K562 (cell line): ENCODE measurements at regions not wholly inside any gene's neighbourhood (a gene's known extent, or its start where the extent isn't known, plus 50 kb on each side); places are given as distances from the start of the nearest gene placed in this dataset.

ENCODE experiments used
- ATAC-seq: fragments of 200-7000 bp; cut with Tn5 transposase; 3 replicates; pipeline ENCODE4 v1.9.1; 2020; ENCODE audit warnings: moderate library complexity
- BruUV-seq: library from RNA; stranded (reverse); fragments of 400-500 nt; replicated peaks from 2 replicates; lab custom pipeline; 2021; lab: Mats Ljungman, UMichigan
- CTCF ChIA-PET: fragments of 300-600 bp; formaldehyde crosslinking; extraction: SDS; loops from one replicate; lab custom pipeline; 2021; ENCODE audit warnings: low intra/inter-chr PET ratio; lab: Yijun Ruan, JAX
- POLR2A ChIA-PET: fragments of 300-600, 350-650 bp; sonication (Branson Sonifier 250); formaldehyde crosslinking; extraction: SDS; loops from one replicate; lab custom pipeline; 2021; ENCODE audit warnings: antibody characterized with exemption, inconsistent platforms; lab: Yijun Ruan, JAX
- DNase-seq, 4 experiments: peaks; one replicate each; pipeline versions ENCODE4 v3.0.0 to v3.0.0-alpha.2; 2011 to 2018; ENCODE audit warnings: low spot score in 3 of 4, mixed read lengths in 3 of 4; ENCODE audit errors: extremely low read depth in 1 of 4
- FAIRE-seq: peaks from 2 replicates; lab custom pipeline; 2011; peaks lifted over from hg19 to GRCh38; lab: Jason Lieb, UNC
- H2AFZ ChIP-seq: 2 replicates; pipeline ENCODE4 v1.6.0; 2011; ENCODE audit warnings: low read depth, low read length, control low read depth, inconsistent platforms
- H3K27ac ChIP-seq: fragments of 200-600 bp; 3 replicates; pipeline ENCODE4 v1.8.0; 2011; ENCODE audit warnings: low read depth, mild to moderate bottlenecking, control low read depth, inconsistent platforms, low read length, moderate library complexity, mixed read lengths; ENCODE audit errors: extremely low read depth
- H3K27me3 ChIP-seq, 2 experiments: fragments of 300-600 bp in 1 of 2; 2 replicates in 1 of 2; 3 replicates in 1 of 2; pipeline versions ENCODE4 v1.6.0 to v1.8.0; 2011; ENCODE audit warnings: inconsistent platforms in 2 of 2, low read length in 2 of 2, mild to moderate bottlenecking in 1 of 2, mixed read lengths in 1 of 2, moderate library complexity in 1 of 2; ENCODE audit not compliant: control insufficient read depth in 2 of 2, insufficient read depth in 2 of 2
- H3K36me3 ChIP-seq: fragments of 300-600 bp; 3 replicates; pipeline ENCODE4 v1.8.0; 2011; ENCODE audit warnings: mild to moderate bottlenecking, low read length, inconsistent platforms; ENCODE audit not compliant: control insufficient read depth, insufficient read depth
- H3K4me1 ChIP-seq, 2 experiments: fragments of 200-600 bp in 1 of 2; replicated peaks in 1 of 2; 2 replicates in 1 of 2; 3 replicates in 1 of 2; pipeline versions ENCODE4 v1.5.1 to v1.8.0; 2011; ENCODE audit warnings: inconsistent platforms in 2 of 2, low read length in 2 of 2, mild to moderate bottlenecking in 1 of 2, mixed read lengths in 1 of 2, moderate library complexity in 1 of 2; ENCODE audit not compliant: control insufficient read depth in 2 of 2, insufficient read depth in 2 of 2
- H3K4me2 ChIP-seq: 2 replicates; pipeline ENCODE4 v1.6.1; 2011; ENCODE audit warnings: low read length, control low read depth, inconsistent platforms, mixed read lengths; ENCODE audit not compliant: insufficient read depth
- H3K4me3 ChIP-seq: fragments of 200-600 bp; sonication (generic), shearing (Covaris generic); 2 replicates; pipeline ENCODE4 v1.5.1; 2016; ENCODE audit warnings: control low read depth, inconsistent platforms
- H3K79me2 ChIP-seq: fragments of 200-600 bp; 3 replicates; pipeline ENCODE4 v1.8.0; 2011; ENCODE audit warnings: low read length, inconsistent platforms; ENCODE audit not compliant: control insufficient read depth, insufficient read depth
- H3K9ac ChIP-seq, 2 experiments: 2 replicates each; pipeline versions ENCODE4 v1.6.0 to v1.6.1; 2011; ENCODE audit warnings: low read depth in 2 of 2, low read length in 2 of 2, control low read depth in 1 of 2, inconsistent platforms in 1 of 2, mild to moderate bottlenecking in 1 of 2, mixed read lengths in 1 of 2; ENCODE audit not compliant: insufficient read depth in 1 of 2
- H3K9me1 ChIP-seq: one replicate; pipeline ENCODE4 v1.6.0; 2011; ENCODE audit warnings: inconsistent platforms, mild to moderate bottlenecking, low read length, moderate library complexity; ENCODE audit not compliant: control insufficient read depth, insufficient read depth
- H3K9me3 ChIP-seq: replicated peaks from 2 replicates; pipeline ENCODE4 v1.5.1; 2011; ENCODE audit warnings: low read depth, low read length, inconsistent platforms; ENCODE audit not compliant: control insufficient read depth, insufficient read depth
- H4K20me1 ChIP-seq: replicated peaks from 2 replicates; pipeline ENCODE4 v1.6.1; 2011; ENCODE audit warnings: low read length, inconsistent platforms, mixed read lengths; ENCODE audit not compliant: control insufficient read depth, insufficient read depth
- ELF4 ChIP-seq: fragments of 450-650 bp; formaldehyde crosslinking; IDR thresholded peaks from 2 replicates; pipeline ENCODE4 v1.4.0; 2022; ENCODE audit warnings: missing genetic modification characterization
- HDAC2 ChIP-seq: fragments of 450-650 bp; IDR thresholded peaks from 2 replicates; pipeline ENCODE4 v1.6.1; 2016; ENCODE audit warnings: mild to moderate bottlenecking
- SRSF1 ChIP-seq: fragments of 200-400 bp; formaldehyde crosslinking; IDR thresholded peaks from 2 replicates; pipeline ENCODE4 v1.6.1; 2017; ENCODE audit warnings: mild to moderate bottlenecking, low read depth, low read length, moderate library complexity
- ZNF778 ChIP-seq: fragments of 450-650 bp; formaldehyde crosslinking; IDR thresholded peaks from 2 replicates; pipeline ENCODE4 v1.4.0; 2020; ENCODE audit warnings: mild to moderate bottlenecking, moderate library complexity
- WGBS: fragments of 100-300 bp; shearing (Covaris generic); methylation state at CpG from one replicate; pipeline ENCODE4 v1.1.6; 2016; ENCODE audit warnings: low coverage, mixed read lengths; ENCODE audit not compliant: insufficient coverage; ENCODE audit errors: missing lambda C conversion rate; 5-methylcytosine and 5-hydroxymethylcytosine counted together
- in situ Hi-C: fragments of 300-500 bp; cut with MboI; formaldehyde crosslinking; loops from 4 replicates; pipeline ENCODE4 v1.15.0; 2018; ENCODE audit warnings: inconsistent platforms, mixed read lengths
- intact Hi-C: fragments of 100-400 bp; cut with micrococcal nuclease; formaldehyde crosslinking; loops from 2 replicates; pipeline ENCODE4 v1.14.2; 2022

- 0% methylated on average over 1 of the region's 1 CpG for WGBS
- CTCF ChIA-PET: no interaction called here
- Histone ChIP-seq H3K4me3 (no peak overlapping the region), H3K79me2 (no peaks in the 10 kb centered on the region), H3K36me3 (no peaks in the 10 kb centered on the region), H4K20me1 (no peaks in the 10 kb centered on the region), H3K9ac (no peak overlapping the region), H3K27ac (no peak overlapping the region), H3K27me3 (no peaks in the 10 kb centered on the region), H3K9me1 (no peaks in the 10 kb centered on the region), H2AFZ (no peak overlapping the region), H3K9me3 (no peaks in the 10 kb centered on the region), H3K4me1 (no peaks in the 10 kb centered on the region), H3K4me2 (no peak overlapping the region)
- POLR2A ChIA-PET: no interaction called here
- DNase-seq: no peak
- intact Hi-C loops: no loop called here
- TF ChIP-seq ZNF778 (no peak), HDAC2 (no peak)
- no peak for ATAC-seq
- no peak for FAIRE-seq
- no TSS peak for BruUV-seq
- in situ Hi-C loops: no loop called here
These were observed 348.8 kb downstream of the SPRY2 start for GRCh38 chr13:79992111-79992510.

GRCh38 chr13:79990048-79990447, 350.9 kb downstream of the SPRY2 start:
- Histone ChIP-seq H3K79me2 (no peaks in the 10 kb centered on the region), H3K9ac (no peak overlapping the region), H2AFZ (no peak overlapping the region), H3K36me3 (no peaks in the 10 kb centered on the region), H3K4me1 (no peaks in the 10 kb centered on the region), H3K27me3 (no peaks in the 10 kb centered on the region), H3K9me1 (no peaks in the 10 kb centered on the region), H3K4me3 (no peak overlapping the region), H3K9me3 (no peaks in the 10 kb centered on the region), H3K4me2 (no peak overlapping the region), H4K20me1 (no peaks in the 10 kb centered on the region), H3K27ac (no peak overlapping the region)
- ATAC-seq (no peak), DNase-seq (no peak), FAIRE-seq (no peak)
- POLR2A ChIA-PET: no interaction called here
- TF ChIP-seq ELF4 (no peak), SRSF1 (no peak)
- no TSS peak for BruUV-seq
- intact Hi-C loops (no loop called here), in situ Hi-C loops (no loop called here)
- WGBS: 0% methylated on average over 2 of the region's 2 CpGs
- CTCF ChIA-PET: no interaction called here
